ENCODE measurements at regions not wholly inside any gene's neighbourhood (a gene's known extent, or its start where the extent isn't known, plus 50 kb on each side); places are given as distances from the start of the nearest gene placed in this dataset.
"Not testable (repeated sequence)": the region's sequence is repeated elsewhere in the genome, so short reads cannot be mapped to it uniquely, and the experiment has no call there.

GRCh38 chr2:194044321-194044720 lies 1612.7 kb upstream of the SLC39A10 start:
- intact Hi-C loops (cut with DNase I): no loop called here
- H3K9me3 ChIP-seq (ENCODE audit: control insufficient read depth in 2 of 3, insufficient read depth in 1 of 3, low read length in 3 of 3): no peaks in the 10 kb centered on the region
- H3K36me3 ChIP-seq (ENCODE audit: control insufficient read depth in 2 of 3, insufficient read depth in 3 of 3, low read length in 3 of 3): no peaks in the 10 kb centered on the region
- TF ChIP-seq, protein P1, sequence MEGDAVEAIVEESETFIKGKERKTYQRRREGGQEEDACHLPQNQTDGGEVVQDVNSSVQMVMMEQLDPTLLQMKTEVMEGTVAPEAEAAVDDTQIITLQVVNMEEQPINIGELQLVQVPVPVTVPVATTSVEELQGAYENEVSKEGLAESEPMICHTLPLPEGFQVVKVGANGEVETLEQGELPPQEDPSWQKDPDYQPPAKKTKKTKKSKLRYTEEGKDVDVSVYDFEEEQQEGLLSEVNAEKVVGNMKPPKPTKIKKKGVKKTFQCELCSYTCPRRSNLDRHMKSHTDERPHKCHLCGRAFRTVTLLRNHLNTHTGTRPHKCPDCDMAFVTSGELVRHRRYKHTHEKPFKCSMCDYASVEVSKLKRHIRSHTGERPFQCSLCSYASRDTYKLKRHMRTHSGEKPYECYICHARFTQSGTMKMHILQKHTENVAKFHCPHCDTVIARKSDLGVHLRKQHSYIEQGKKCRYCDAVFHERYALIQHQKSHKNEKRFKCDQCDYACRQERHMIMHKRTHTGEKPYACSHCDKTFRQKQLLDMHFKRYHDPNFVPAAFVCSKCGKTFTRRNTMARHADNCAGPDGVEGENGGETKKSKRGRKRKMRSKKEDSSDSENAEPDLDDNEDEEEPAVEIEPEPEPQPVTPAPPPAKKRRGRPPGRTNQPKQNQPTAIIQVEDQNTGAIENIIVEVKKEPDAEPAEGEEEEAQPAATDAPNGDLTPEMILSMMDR (IDR thresholded peaks at IDR 0.05; ENCODE audit: borderline replicate concordance, extremely low read depth, insufficient read depth): no peak
- H3K4me3 ChIP-seq (ENCODE audit: low read length in 3 of 3): no peak overlapping the region
- no peaks in the 10 kb centered on the region for H3K4me1 ChIP-seq (ENCODE audit: control insufficient read depth in 2 of 3, insufficient read depth in 2 of 3, low read depth in 1 of 3, low read length in 3 of 3)
- H3K27me3 ChIP-seq (ENCODE audit: control insufficient read depth, insufficient read depth, low read length): no peaks in the 10 kb centered on the region
- no peak overlapping the region for H3K27ac ChIP-seq (ENCODE audit: low read depth in 2 of 2, low read length in 2 of 2)
- FAIRE-seq: no peak
- DNase-seq: no peak
- H3K9ac ChIP-seq (ENCODE audit: low read length in 3 of 3): no peak overlapping the region

DNA sequence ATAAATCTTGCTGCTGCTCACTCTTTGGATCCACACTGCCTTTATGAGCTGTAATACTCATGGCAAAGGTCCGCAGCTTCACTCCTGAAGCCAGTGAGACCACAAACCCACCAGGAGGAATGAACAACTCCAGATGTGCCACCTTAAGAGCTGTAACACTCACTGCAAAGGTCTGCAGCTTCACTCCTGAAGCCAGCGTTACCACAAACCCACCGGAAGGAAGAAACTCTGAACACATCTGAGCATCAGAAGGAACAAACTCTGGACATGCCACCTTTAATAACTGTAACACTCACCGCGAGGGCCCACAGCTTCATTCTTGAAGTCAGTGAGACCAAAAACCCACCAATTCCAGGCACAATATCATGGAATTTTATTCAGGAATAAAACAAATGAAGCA lies 1635.9 kb upstream of the SLC39A10 start:
- H3K4me3 ChIP-seq (ENCODE audit: low read length in 3 of 3); DNase-seq; intact Hi-C loops (cut with DNase I); H3K4me1 ChIP-seq (ENCODE audit: control insufficient read depth in 2 of 3, insufficient read depth in 2 of 3, low read depth in 1 of 3, low read length in 3 of 3); H3K9me3 ChIP-seq (ENCODE audit: control insufficient read depth in 2 of 3, insufficient read depth in 1 of 3, low read length in 3 of 3); H3K9ac ChIP-seq (ENCODE audit: low read length in 3 of 3); FAIRE-seq; H3K36me3 ChIP-seq (ENCODE audit: control insufficient read depth in 2 of 3, insufficient read depth in 3 of 3, low read length in 3 of 3); H3K27me3 ChIP-seq (ENCODE audit: control insufficient read depth, insufficient read depth, low read length); H3K27ac ChIP-seq (ENCODE audit: low read depth in 2 of 2, low read length in 2 of 2): not testable (repeated sequence)

- Histone ChIP-seq H3K36me3 (ENCODE audit: control insufficient read depth in 2 of 3, insufficient read depth in 3 of 3, low read length in 3 of 3) (no peaks in the 10 kb centered on the region), H3K27me3 (ENCODE audit: control insufficient read depth, insufficient read depth, low read length) (no peaks in the 10 kb centered on the region), H3K27ac (ENCODE audit: low read depth in 2 of 2, low read length in 2 of 2) (no peak overlapping the region), H3K4me3 (ENCODE audit: low read length in 3 of 3) (no peak overlapping the region), H3K9ac (ENCODE audit: low read length in 3 of 3) (no peak overlapping the region), H3K4me1 (ENCODE audit: control insufficient read depth in 2 of 3, insufficient read depth in 2 of 3, low read depth in 1 of 3, low read length in 3 of 3) (no peaks in the 10 kb centered on the region), H3K9me3 (ENCODE audit: control insufficient read depth in 2 of 3, insufficient read depth in 1 of 3, low read length in 3 of 3) (no peaks in the 10 kb centered on the region)
- TF ChIP-seq, protein P1 (IDR thresholded peaks at IDR 0.05; ENCODE audit: borderline replicate concordance, extremely low read depth, insufficient read depth): no peak
- intact Hi-C loops (cut with DNase I): no loop called here
- FAIRE-seq (no peak), DNase-seq (peak in 1 of 5 donors; percentile 53)
Observed at GRCh38 chr2:194020155-194020554, 1636.9 kb upstream of the SLC39A10 start.

DNA sequence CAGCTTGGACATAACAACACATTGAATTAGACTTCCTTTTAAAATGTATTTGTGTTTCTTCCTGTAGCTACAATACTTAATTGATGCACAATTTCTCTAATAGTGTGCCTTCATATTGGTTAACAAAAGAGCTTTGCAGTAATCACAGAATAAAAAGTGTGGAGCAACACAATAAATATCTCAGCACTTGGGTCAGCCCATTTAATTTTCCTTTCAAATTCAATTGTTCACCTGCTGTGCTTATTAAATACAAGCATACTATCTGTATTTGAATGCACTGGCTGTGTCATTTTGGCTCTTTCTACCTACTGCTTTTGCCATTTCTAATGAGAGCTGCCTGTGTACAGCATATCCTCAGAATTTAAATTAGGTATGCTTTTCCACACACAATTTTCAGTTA lies 1641.3 kb upstream of the SLC39A10 start:
- H3K4me1 ChIP-seq (ENCODE audit: control insufficient read depth in 2 of 3, insufficient read depth in 2 of 3, low read depth in 1 of 3, low read length in 3 of 3): no peaks in the 10 kb centered on the region
- no peak overlapping the region for H3K9ac ChIP-seq (ENCODE audit: low read length in 3 of 3)
- intact Hi-C loops (cut with DNase I): no loop called here
- no peaks in the 10 kb centered on the region for H3K27me3 ChIP-seq (ENCODE audit: control insufficient read depth, insufficient read depth, low read length)
- TF ChIP-seq, protein P1 (IDR thresholded peaks at IDR 0.05; ENCODE audit: borderline replicate concordance, extremely low read depth, insufficient read depth): no peak
- H3K9me3 ChIP-seq (ENCODE audit: control insufficient read depth in 2 of 3, insufficient read depth in 1 of 3, low read length in 3 of 3): no peaks in the 10 kb centered on the region
- FAIRE-seq: no peak
- H3K27ac ChIP-seq (ENCODE audit: low read depth in 2 of 2, low read length in 2 of 2): no peak overlapping the region
- no peak for DNase-seq
- no peaks in the 10 kb centered on the region for H3K36me3 ChIP-seq (ENCODE audit: control insufficient read depth in 2 of 3, insufficient read depth in 3 of 3, low read length in 3 of 3)
- H3K4me3 ChIP-seq (ENCODE audit: low read length in 3 of 3): no peak overlapping the region
